ENCODE measurements at regions not wholly inside any gene's neighbourhood (a gene's known extent, or its start where the extent isn't known, plus 50 kb on each side); places are given as distances from the start of the nearest gene placed in this dataset.

GRCh38 chr15:62524848-62525247 lies 359.8 kb upstream of the C2CD4B start:
- H3K27me3 Mint-ChIP-seq (ENCODE audit: low read depth), result no peaks in the 10 kb centered on the region
- H3K4me1 Mint-ChIP-seq, result peaks cover 34% of the 10 kb centered on the region
- TF ChIP-seq CTCF (IDR thresholded peaks at IDR 0.05; ENCODE audit: unreplicated experiment), result no peak

GRCh38 chr15:62527387-62527786 lies 362.3 kb upstream of the C2CD4B start:
- Mint-ChIP-seq H3K4me1 (peaks cover 17% of the 10 kb centered on the region), H3K36me3 (no peaks in the 10 kb centered on the region), H3K9me3 (peaks cover 7% of the 10 kb centered on the region), H3K27ac (no peak overlapping the region), H3K4me3 (no peak overlapping the region), H3K27me3 (ENCODE audit: low read depth) (no peaks in the 10 kb centered on the region)
- DNase-seq (ENCODE audit: low spot score in 2 of 2, unreplicated experiment in 2 of 2), result no peak
- no peak for TF ChIP-seq CTCF (IDR thresholded peaks at IDR 0.05; ENCODE audit: unreplicated experiment)

More at GRCh38 chr15:62524848-62525247, 359.8 kb upstream of the C2CD4B start:
- H3K9me3 Mint-ChIP-seq, result no peaks in the 10 kb centered on the region
- no peak overlapping the region for H3K27ac Mint-ChIP-seq
- H3K36me3 Mint-ChIP-seq, result no peaks in the 10 kb centered on the region
- DNase-seq (ENCODE audit: low spot score in 2 of 2, unreplicated experiment in 2 of 2), result no peak
- no peak overlapping the region for H3K4me3 Mint-ChIP-seq

GRCh38 chr15:62528505-62528904 lies 363.4 kb upstream of the C2CD4B start:
- TF ChIP-seq CTCF (IDR thresholded peaks at IDR 0.05; ENCODE audit: unreplicated experiment), result no peak
- H3K27me3 Mint-ChIP-seq (ENCODE audit: low read depth), result no peaks in the 10 kb centered on the region
- peaks cover 7% of the 10 kb centered on the region for H3K9me3 Mint-ChIP-seq
- H3K27ac Mint-ChIP-seq, result no peak overlapping the region
- H3K36me3 Mint-ChIP-seq, result no peaks in the 10 kb centered on the region
- H3K4me1 Mint-ChIP-seq, result peaks cover 6% of the 10 kb centered on the region
- DNase-seq (ENCODE audit: low spot score in 2 of 2, unreplicated experiment in 2 of 2), result no peak
- H3K4me3 Mint-ChIP-seq, result no peak overlapping the region

- H3K27ac Mint-ChIP-seq, result no peak overlapping the region
Measured at GRCh38 chr15:62532367-62532766, 367.3 kb upstream of the C2CD4B start.

GRCh38 chr15:62533687-62534086 lies 368.6 kb upstream of the C2CD4B start:
- H3K27ac Mint-ChIP-seq, result no peak overlapping the region
- no peak for DNase-seq (ENCODE audit: low spot score in 2 of 2, unreplicated experiment in 2 of 2)

More at GRCh38 chr15:62532367-62532766, 367.3 kb upstream of the C2CD4B start:
- no peaks in the 10 kb centered on the region for H3K27me3 Mint-ChIP-seq (ENCODE audit: low read depth)
- H3K4me3 Mint-ChIP-seq, result no peak overlapping the region
- peaks cover 7% of the 10 kb centered on the region for H3K9me3 Mint-ChIP-seq
- DNase-seq (ENCODE audit: low spot score in 2 of 2, unreplicated experiment in 2 of 2), result no peak
- peaks cover 3% of the 10 kb centered on the region for H3K4me1 Mint-ChIP-seq
- H3K36me3 Mint-ChIP-seq, result no peaks in the 10 kb centered on the region
- no peak for TF ChIP-seq CTCF (IDR thresholded peaks at IDR 0.05; ENCODE audit: unreplicated experiment)

More at GRCh38 chr15:62533687-62534086, 368.6 kb upstream of the C2CD4B start:
- no peak overlapping the region for H3K4me3 Mint-ChIP-seq
- H3K4me1 Mint-ChIP-seq, result peaks cover 2% of the 10 kb centered on the region
- peaks cover 7% of the 10 kb centered on the region for H3K9me3 Mint-ChIP-seq
- no peak for TF ChIP-seq CTCF (IDR thresholded peaks at IDR 0.05; ENCODE audit: unreplicated experiment)
- no peaks in the 10 kb centered on the region for H3K27me3 Mint-ChIP-seq (ENCODE audit: low read depth)
- H3K36me3 Mint-ChIP-seq, result no peaks in the 10 kb centered on the region
